Ureter (tissue), 1 donor: ENCODE measurements at regions not wholly inside any gene's neighbourhood (a gene's known extent, or its start where the extent isn't known, plus 50 kb on each side); places are given as distances from the start of the nearest gene placed in this dataset.
A peak's percentile ranks its signal among the peaks of the same experiment; 100 is the strongest.

Source experiments
- DNase-seq: peaks from one replicate; pipeline ENCODE4 v3.0.0-alpha.2; 2020; ENCODE audit warnings: low spot score
- donor health status: DM: yes; HTN: yes; CAD: no.

GRCh38 chr6:146903451-146903850, 300.8 kb upstream of the STXBP5 start:
- DNase-seq = no peak

GRCh38 chr6:146904596-146904995, 299.6 kb upstream of the STXBP5 start:
- DNase-seq = no peak

- peak; percentile 80 for DNase-seq
Observed at GRCh38 chr6:146905181-146905704, 299.0 kb upstream of the STXBP5 start.

- DNase-seq = no peak
Observed at GRCh38 chr6:146908786-146909185, 295.4 kb upstream of the STXBP5 start.

- no peak for DNase-seq
Observed at GRCh38 chr6:146909376-146909775, 294.8 kb upstream of the STXBP5 start.

GRCh38 chr6:146909886-146910285, 294.3 kb upstream of the STXBP5 start:
- DNase-seq = no peak

GRCh38 chr6:146910611-146911010, 293.6 kb upstream of the STXBP5 start:
- no peak for DNase-seq

- DNase-seq = no peak
Observed at GRCh38 chr6:146911635-146912215, 292.5 kb upstream of the STXBP5 start.

GRCh38 chr6:146912730-146913685, 291.2 kb upstream of the STXBP5 start:
- no peak for DNase-seq

- DNase-seq = peak; percentile 79
Observed at GRCh38 chr6:146913842-146914488, 290.3 kb upstream of the STXBP5 start.

- DNase-seq = peak; percentile 47
Observed at GRCh38 chr6:146914489-146915483, 289.4 kb upstream of the STXBP5 start.

- no peak for DNase-seq
Observed at GRCh38 chr6:146915671-146916127, 288.5 kb upstream of the STXBP5 start.

- DNase-seq = no peak
Observed at GRCh38 chr6:146916435-146917025, 287.7 kb upstream of the STXBP5 start.

GRCh38 chr6:146917182-146917581, 287.0 kb upstream of the STXBP5 start:
- no peak for DNase-seq

GRCh38 chr6:146917979-146918378, 286.2 kb upstream of the STXBP5 start:
- DNase-seq = no peak

GRCh38 chr6:146919017-146919416, 285.2 kb upstream of the STXBP5 start:
- DNase-seq = no peak

- DNase-seq = no peak
Observed at GRCh38 chr6:146923205-146923833, 280.9 kb upstream of the STXBP5 start.

- no peak for DNase-seq
Observed at GRCh38 chr6:146925846-146926245, 278.4 kb upstream of the STXBP5 start.

GRCh38 chr6:146928503-146928902, 275.7 kb upstream of the STXBP5 start:
- no peak for DNase-seq

- no peak for DNase-seq
Observed at GRCh38 chr6:146931214-146931613, 273.0 kb upstream of the STXBP5 start.
